GM12892 (cell line): ENCODE measurements at regions not wholly inside any gene's neighbourhood (a gene's known extent, or its start where the extent isn't known, plus 50 kb on each side); places are given as distances from the start of the nearest gene placed in this dataset.

Source experiments
- DNase-seq: peaks from one replicate; pipeline ENCODE4 v3.0.0; 2011; ENCODE audit not compliant: insufficient read length
- FAIRE-seq: peaks from 2 replicates; lab custom pipeline; 2011; peaks lifted over from hg19 to GRCh38; lab: Jason Lieb, UNC
- POLR2A ChIP-seq: IDR thresholded peaks from 2 replicates; pipeline ENCODE4 v1.6.1; 2011; ENCODE audit warnings: low read depth, low read length, control low read depth
- POLR2AphosphoS5 ChIP-seq: IDR thresholded peaks from 2 replicates; pipeline ENCODE4 v1.6.1; 2011; ENCODE audit warnings: low read depth, low read length, control low read depth
- TAF1 ChIP-seq: IDR thresholded peaks from 2 replicates; pipeline ENCODE4 v1.6.1; 2011; ENCODE audit warnings: low read depth, mild to moderate bottlenecking, control low read depth, low read length, borderline replicate concordance

GRCh38 chr6:21668795-21669194, 75.2 kb downstream of the SOX4 start:
- FAIRE-seq (no peak), DNase-seq (no peak)
- TF ChIP-seq TAF1 (no peak), POLR2AphosphoS5 (no peak), POLR2A (no peak)

DNA sequence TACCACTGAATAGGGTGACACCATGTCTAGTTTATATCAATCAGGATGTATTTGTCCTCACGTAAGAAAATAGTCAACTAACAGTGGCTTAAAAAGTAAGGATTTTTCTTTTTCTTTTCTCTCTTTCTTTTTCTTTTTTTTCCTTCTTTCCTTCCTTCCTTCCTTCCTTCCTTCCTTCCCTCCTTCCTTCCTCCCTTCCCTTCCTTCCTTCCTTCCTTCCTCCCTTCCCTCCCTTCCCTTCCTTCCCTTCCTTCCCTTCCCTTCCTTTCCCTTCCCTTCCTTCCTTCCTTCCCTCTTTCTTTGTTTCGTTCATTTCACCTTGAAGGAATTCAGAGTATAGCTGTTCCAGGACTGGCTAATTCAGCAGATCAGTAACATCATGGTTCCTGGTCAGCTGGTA, 83.2 kb downstream of the SOX4 start:
- TF ChIP-seq POLR2AphosphoS5 (no peak), TAF1 (no peak), POLR2A (no peak)
- DNase-seq (no peak), FAIRE-seq (no peak)

DNA sequence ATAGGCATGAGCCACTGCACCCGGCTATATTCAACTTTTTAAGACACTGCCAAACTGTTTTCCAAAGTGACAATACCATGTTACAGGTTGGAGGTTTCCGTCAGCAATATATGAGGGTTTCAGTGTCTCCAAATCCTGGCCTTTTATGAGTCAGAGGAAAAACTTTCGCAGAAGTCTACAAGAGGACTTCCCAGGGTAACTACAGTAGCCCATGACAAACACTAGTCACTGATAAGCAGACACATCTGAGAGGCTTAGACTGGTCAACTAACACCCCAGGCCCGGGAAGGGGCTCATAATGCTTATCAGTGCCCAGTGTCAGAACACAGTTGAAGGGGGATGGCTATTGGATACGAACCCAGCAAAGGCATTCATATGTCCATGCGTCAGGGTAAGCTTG, 85.4 kb downstream of the SOX4 start:
- DNase-seq (no peak), FAIRE-seq (no peak)
- TF ChIP-seq POLR2AphosphoS5 (no peak), TAF1 (no peak), POLR2A (no peak)

DNA sequence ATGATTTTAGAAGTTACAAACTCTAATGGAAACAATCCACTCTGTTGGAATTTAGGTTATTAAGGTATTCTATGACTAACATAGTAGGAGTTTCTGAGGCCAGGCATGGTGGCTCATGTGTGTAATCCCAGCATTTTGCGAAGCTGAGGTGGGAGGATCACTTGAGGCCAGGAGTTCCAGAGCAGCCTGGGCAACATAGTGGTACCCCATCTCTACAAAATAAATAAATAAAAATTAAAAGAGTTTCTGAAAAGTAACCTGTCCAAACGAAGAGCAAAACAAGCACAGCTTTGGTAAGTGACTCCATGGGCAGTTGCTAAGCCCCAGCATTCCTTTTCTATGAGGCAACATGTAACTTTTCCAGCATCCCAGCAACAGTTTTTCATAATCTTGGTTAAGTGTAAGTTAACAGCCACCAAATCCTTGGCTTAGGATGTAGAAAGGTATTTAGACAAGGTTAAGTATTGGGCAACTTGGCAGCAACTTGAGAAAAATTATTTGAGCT, 86.3 kb downstream of the SOX4 start:
- FAIRE-seq (no peak), DNase-seq (no peak)
- TF ChIP-seq POLR2AphosphoS5, result no peak
- TF ChIP-seq TAF1, result no peak
- TF ChIP-seq POLR2A, result no peak

DNA sequence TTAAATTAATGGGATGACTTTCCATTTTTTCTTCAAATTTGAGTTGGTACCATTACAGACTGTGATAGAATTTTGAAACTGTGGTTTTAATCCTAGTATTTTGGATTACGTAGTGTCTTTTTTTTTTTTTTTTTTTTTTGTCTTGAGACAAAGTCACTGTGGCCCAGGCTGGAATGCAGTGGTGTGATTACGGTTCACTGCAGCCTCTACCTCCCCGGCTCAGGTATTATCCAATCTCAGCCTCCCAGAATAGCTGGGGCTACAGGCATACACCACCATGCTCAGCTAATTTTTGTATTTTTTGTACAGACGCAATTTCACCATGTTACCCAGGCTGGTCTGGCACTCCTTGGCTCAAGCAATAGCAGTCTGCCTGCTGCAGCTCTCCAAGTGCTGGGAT, 87.1 kb downstream of the SOX4 start:
- FAIRE-seq (no peak), DNase-seq (no peak)
- TF ChIP-seq POLR2AphosphoS5, result no peak
- no peak for TF ChIP-seq POLR2A
- no peak for TF ChIP-seq TAF1

DNA sequence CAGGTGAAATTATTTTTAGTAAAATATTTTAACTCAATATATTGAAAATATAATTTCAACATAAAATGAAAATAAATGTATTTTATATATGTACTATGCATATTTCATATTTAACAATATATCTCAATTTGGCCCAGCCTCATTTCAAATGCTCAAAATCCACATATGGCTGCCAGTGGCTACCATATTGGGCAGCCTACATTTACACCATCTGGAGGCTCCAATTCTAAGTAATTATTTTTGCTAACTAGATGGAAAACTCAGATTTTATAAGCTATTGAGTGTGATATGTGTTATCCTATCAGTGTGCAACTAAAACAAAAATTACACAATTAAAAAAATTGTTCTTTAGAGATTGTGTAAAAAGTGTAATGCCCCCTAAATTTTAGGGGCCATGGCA, 96.9 kb downstream of the SOX4 start:
- FAIRE-seq, result no peak
- DNase-seq, result no peak
- TF ChIP-seq POLR2AphosphoS5 (no peak), TAF1 (no peak), POLR2A (no peak)

- FAIRE-seq, result no peak
- no peak for DNase-seq
- TF ChIP-seq TAF1, result no peak
- TF ChIP-seq POLR2AphosphoS5, result no peak
- TF ChIP-seq POLR2A, result no peak
These were observed 98.3 kb downstream of the SOX4 start for GRCh38 chr6:21691685-21692346.

DNA sequence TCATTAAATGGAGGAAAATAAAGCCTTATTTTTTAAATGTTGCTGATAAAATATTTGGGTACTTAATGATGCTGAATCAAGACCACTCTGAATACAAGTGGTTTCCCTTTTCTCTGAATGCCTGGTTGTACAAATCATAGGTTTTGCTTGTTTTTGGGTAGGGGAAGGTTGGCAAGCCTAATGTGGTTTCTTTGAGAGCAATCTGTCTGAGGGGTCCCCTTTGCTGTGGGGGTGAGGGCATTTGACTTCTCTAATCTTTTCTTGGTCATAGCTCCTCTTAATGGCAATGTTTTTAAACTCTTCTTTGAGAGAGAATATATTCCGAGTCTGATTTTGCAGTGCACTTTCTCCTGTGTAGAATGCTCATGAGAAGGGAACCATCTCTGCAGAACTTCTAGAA, 99.2 kb downstream of the SOX4 start:
- FAIRE-seq (no peak), DNase-seq (no peak)
- no peak for TF ChIP-seq TAF1
- no peak for TF ChIP-seq POLR2A
- TF ChIP-seq POLR2AphosphoS5, result no peak

- FAIRE-seq, result no peak
These were observed 100.6 kb downstream of the SOX4 start for GRCh38 chr6:21694168-21694567.

GRCh38 chr6:21707524-21708319, 114.2 kb downstream of the SOX4 start:
- no peak for TF ChIP-seq TAF1
- TF ChIP-seq POLR2AphosphoS5, result no peak
- TF ChIP-seq POLR2A, result no peak
- no peak for FAIRE-seq
- DNase-seq, result no peak

More at GRCh38 chr6:21694168-21694567, 100.6 kb downstream of the SOX4 start:
- TF ChIP-seq POLR2AphosphoS5 (no peak), POLR2A (no peak), TAF1 (no peak)
- DNase-seq, result no peak

GRCh38 chr6:21708320-21708580, 114.7 kb downstream of the SOX4 start:
- no peak for TF ChIP-seq POLR2A
- TF ChIP-seq POLR2AphosphoS5, result no peak
- no peak for TF ChIP-seq TAF1
- FAIRE-seq (no peak), DNase-seq (no peak)

GRCh38 chr6:21710216-21710615, 116.7 kb downstream of the SOX4 start:
- DNase-seq (no peak), FAIRE-seq (no peak)
- TF ChIP-seq POLR2A (no peak), POLR2AphosphoS5 (no peak), TAF1 (no peak)
